Endodermal cell (in vitro differentiated cells): ENCODE measurements at regions not wholly inside any gene's neighbourhood (a gene's known extent, or its start where the extent isn't known, plus 50 kb on each side); places are given as distances from the start of the nearest gene placed in this dataset.

Experiments used
- DNase-seq: peaks from one replicate; pipeline ENCODE4 v3.0.0-alpha.2; 2017
- H3K27ac ChIP-seq: 2 replicates; pipeline ENCODE4 v1.5.1; 2013; ENCODE audit warnings: mild to moderate bottlenecking, low read depth, low read length, moderate library complexity
- H3K27me3 ChIP-seq: 2 replicates; pipeline ENCODE4 v1.6.1; 2013; ENCODE audit warnings: mild to moderate bottlenecking, low read length, moderate library complexity; ENCODE audit not compliant: insufficient read depth, control insufficient read depth, poor library complexity, severe bottlenecking
- H3K36me3 ChIP-seq: 2 replicates; pipeline ENCODE4 v1.7.0; 2013; ENCODE audit warnings: mild to moderate bottlenecking, low read length, moderate library complexity; ENCODE audit not compliant: control insufficient read depth, insufficient read depth
- H3K4me1 ChIP-seq: one replicate; pipeline ENCODE4 v1.7.0; 2013; ENCODE audit warnings: low read length; ENCODE audit not compliant: control insufficient read depth, insufficient read depth
- H3K4me3 ChIP-seq: 2 replicates; pipeline ENCODE4 v1.5.1; 2013; ENCODE audit warnings: mild to moderate bottlenecking, low read length, moderate library complexity
- H3K9ac ChIP-seq: 2 replicates; pipeline ENCODE4 v1.6.1; 2013; ENCODE audit warnings: mild to moderate bottlenecking, low read length, moderate library complexity; ENCODE audit not compliant: poor library complexity, severe bottlenecking; ENCODE audit errors: extremely low read depth
- H3K9me3 ChIP-seq: 2 replicates; pipeline ENCODE4 v1.6.1; 2013; ENCODE audit warnings: mild to moderate bottlenecking, low read length, moderate library complexity; ENCODE audit not compliant: control insufficient read depth
- H3K27ac Mint-ChIP-seq: 2 replicates; pipeline ENCODE4 v1.8.0; 2020; ENCODE audit warnings: mixed read lengths
- H3K27me3 Mint-ChIP-seq: 2 replicates; pipeline ENCODE4 v1.8.0; 2021; ENCODE audit warnings: mild to moderate bottlenecking, mixed read lengths; ENCODE audit not compliant: insufficient read depth
- H3K36me3 Mint-ChIP-seq: 2 replicates; pipeline ENCODE4 v1.8.0; 2020; ENCODE audit warnings: low read depth, mixed read lengths
- H3K4me1 Mint-ChIP-seq: 2 replicates; pipeline ENCODE4 v1.8.0; 2020; ENCODE audit warnings: mixed read lengths
- H3K4me3 Mint-ChIP-seq: 2 replicates; pipeline ENCODE4 v1.8.0; 2020; ENCODE audit warnings: mild to moderate bottlenecking, moderate library complexity, mixed read lengths
- H3K9me3 Mint-ChIP-seq: 2 replicates; pipeline ENCODE4 v1.8.0; 2020; ENCODE audit warnings: mild to moderate bottlenecking, mixed read lengths
- CTCF ChIP-seq: fragments of 200-600 bp; sonication (generic); conservative IDR thresholded peaks from 2 replicates; pipeline ENCODE4 v1.5.0; 2021; ENCODE audit warnings: antibody characterized with exemption, mild to moderate bottlenecking
- WGBS, 2 experiments: methylation state at CpG; one replicate each; pipeline versions ENCODE4 v1.1.5 to v1.1.7; 2013; ENCODE audit warnings: missing lambda C conversion rate in 2 of 2, mixed read lengths in 1 of 2; ENCODE audit not compliant: insufficient coverage in 1 of 2, insufficient read length in 1 of 2; 5-methylcytosine and 5-hydroxymethylcytosine counted together

DNA sequence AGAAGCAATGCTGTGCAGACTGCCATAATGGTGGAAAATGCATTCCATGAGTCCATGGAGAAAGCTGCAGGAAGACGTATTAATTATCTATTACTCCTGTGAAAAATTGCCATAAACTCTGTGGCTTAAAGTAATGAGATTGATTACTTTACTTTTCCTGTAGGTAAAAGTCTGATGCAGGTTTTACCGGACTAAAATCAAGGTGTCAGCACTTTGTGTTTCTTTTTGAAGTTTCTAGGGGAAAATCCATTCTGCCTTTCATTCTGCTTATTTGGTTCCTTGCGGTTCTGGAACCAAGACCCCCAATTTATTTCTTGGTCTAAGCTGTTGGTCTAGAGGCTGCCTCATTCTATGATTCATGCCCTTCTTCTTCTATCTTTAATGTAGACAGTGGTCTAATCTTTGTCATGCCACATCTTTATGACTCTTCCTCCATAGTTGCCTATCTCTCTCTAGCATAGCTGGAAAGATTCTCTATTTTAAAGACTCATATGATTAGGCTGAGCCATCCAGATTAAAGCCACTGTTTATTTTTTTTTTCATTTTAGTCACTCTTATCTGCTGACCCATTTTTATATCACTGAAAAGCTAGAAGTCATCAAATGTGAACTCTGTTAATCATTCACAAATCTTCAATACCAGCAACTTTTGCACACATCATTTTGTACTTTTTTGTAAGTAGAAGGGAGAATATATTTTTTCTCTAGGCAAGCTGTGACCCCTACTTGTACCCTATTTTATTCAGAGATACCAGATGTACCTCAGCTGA is 2056.4 kb downstream of the PCDH7 start:
- Mint-ChIP-seq H3K9me3 (no peaks in the 10 kb centered on the region), H3K36me3 (no peaks in the 10 kb centered on the region), H3K27me3 (no peaks in the 10 kb centered on the region), H3K4me1 (peaks cover 3% of the 10 kb centered on the region), H3K4me3 (no peak overlapping the region), H3K27ac (no peak overlapping the region)
- Histone ChIP-seq H3K36me3 (no peaks in the 10 kb centered on the region), H3K27me3 (no peaks in the 10 kb centered on the region), H3K9ac (no peak overlapping the region), H3K4me1 (no peaks in the 10 kb centered on the region), H3K27ac (no peak overlapping the region), H3K9me3 (no peaks in the 10 kb centered on the region), H3K4me3 (no peak overlapping the region)
- 93 to 100% methylated on average over 2 to 3 of the region's 3 CpGs for WGBS, 2 experiments
- no peak for TF ChIP-seq CTCF
- no peak for DNase-seq

GRCh38 chr4:32778025-32778424 is 2057.9 kb downstream of the PCDH7 start:
- Histone ChIP-seq H3K9me3 (no peaks in the 10 kb centered on the region), H3K36me3 (no peaks in the 10 kb centered on the region), H3K4me1 (no peaks in the 10 kb centered on the region), H3K4me3 (no peak overlapping the region), H3K27me3 (no peaks in the 10 kb centered on the region), H3K9ac (no peak overlapping the region), H3K27ac (no peak overlapping the region)
- H3K27ac Mint-ChIP-seq, result no peak overlapping the region
- H3K36me3 Mint-ChIP-seq, result no peaks in the 10 kb centered on the region
- H3K9me3 Mint-ChIP-seq, result no peaks in the 10 kb centered on the region
- no peak for DNase-seq
- peaks cover 3% of the 10 kb centered on the region for H3K4me1 Mint-ChIP-seq
- WGBS, 2 experiments, result 92 to 100% methylated on average over 1 of the region's 1 CpG
- H3K27me3 Mint-ChIP-seq, result no peaks in the 10 kb centered on the region
- TF ChIP-seq CTCF, result no peak
- H3K4me3 Mint-ChIP-seq, result no peak overlapping the region

DNA sequence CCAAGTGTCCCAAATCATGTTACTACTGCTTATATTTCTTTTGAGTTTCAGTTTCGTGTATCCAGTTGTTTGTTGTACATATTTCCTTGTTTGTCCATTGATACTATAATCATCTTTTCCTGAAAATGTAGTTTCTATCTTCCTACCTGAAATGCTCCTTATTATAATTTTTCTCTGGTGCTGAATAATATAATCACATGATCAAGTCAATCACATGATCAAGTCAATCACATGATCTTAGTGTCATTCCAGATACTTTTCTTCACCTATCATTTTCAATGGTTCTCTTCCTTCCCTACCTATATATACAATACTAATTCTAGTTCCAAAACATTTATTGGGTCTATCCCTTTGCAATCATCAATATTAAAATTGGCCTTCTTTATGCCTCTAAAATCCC is 2058.8 kb downstream of the PCDH7 start:
- no peaks in the 10 kb centered on the region for H3K36me3 Mint-ChIP-seq
- Histone ChIP-seq H3K9ac (no peak overlapping the region), H3K36me3 (no peaks in the 10 kb centered on the region), H3K4me3 (no peak overlapping the region), H3K27me3 (no peaks in the 10 kb centered on the region), H3K4me1 (no peaks in the 10 kb centered on the region), H3K9me3 (no peaks in the 10 kb centered on the region), H3K27ac (no peak overlapping the region)
- peaks cover 3% of the 10 kb centered on the region for H3K4me1 Mint-ChIP-seq
- H3K4me3 Mint-ChIP-seq, result no peak overlapping the region
- 88% methylated on average over 1 of the region's 1 CpG; no CpG with 5 or more reads in 1 of the 2 experiments for WGBS, 2 experiments
- no peak for DNase-seq
- H3K27me3 Mint-ChIP-seq, result no peaks in the 10 kb centered on the region
- H3K9me3 Mint-ChIP-seq, result no peaks in the 10 kb centered on the region
- no peak for TF ChIP-seq CTCF
- H3K27ac Mint-ChIP-seq, result no peak overlapping the region
